ENCODE measurements at regions not wholly inside any gene's neighbourhood (a gene's known extent, or its start where the extent isn't known, plus 50 kb on each side); places are given as distances from the start of the nearest gene placed in this dataset.

DNA sequence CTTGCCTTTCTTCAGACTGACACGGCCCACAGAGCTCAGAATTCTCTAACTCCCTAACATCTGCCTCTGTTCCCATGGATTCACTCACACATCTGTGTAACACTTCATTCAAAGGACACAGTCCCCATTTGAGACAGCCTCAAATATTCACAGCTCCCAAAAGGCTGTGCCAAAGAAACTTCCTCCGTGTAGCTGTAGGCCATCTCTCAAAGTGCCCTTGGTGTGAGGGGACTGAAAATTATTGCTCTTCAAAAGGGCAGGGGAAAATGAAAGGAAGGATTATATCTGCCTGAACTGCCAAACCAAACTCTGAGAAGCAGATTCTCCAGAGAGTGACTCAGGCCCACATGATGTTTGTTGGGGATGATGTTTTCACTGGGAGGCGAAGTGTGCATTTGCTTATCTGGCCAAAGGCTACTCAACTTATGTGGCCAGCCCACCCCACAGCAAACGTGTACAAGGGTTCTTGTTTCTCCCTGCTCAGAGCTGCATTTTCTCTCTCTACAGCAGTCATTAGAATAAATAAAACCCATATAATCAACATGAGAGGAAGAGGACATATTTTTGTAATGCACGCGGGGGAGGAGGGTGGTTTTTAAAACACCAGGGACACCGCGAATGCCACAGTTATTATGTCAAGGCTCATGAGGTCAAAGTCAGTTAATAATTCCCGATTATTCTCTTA lies 302.4 kb upstream of the NFE2L3 start:
- TF ChIP-seq POLR2A (IDR thresholded peaks at IDR 0.05): no peak
- TF ChIP-seq, protein P1, sequence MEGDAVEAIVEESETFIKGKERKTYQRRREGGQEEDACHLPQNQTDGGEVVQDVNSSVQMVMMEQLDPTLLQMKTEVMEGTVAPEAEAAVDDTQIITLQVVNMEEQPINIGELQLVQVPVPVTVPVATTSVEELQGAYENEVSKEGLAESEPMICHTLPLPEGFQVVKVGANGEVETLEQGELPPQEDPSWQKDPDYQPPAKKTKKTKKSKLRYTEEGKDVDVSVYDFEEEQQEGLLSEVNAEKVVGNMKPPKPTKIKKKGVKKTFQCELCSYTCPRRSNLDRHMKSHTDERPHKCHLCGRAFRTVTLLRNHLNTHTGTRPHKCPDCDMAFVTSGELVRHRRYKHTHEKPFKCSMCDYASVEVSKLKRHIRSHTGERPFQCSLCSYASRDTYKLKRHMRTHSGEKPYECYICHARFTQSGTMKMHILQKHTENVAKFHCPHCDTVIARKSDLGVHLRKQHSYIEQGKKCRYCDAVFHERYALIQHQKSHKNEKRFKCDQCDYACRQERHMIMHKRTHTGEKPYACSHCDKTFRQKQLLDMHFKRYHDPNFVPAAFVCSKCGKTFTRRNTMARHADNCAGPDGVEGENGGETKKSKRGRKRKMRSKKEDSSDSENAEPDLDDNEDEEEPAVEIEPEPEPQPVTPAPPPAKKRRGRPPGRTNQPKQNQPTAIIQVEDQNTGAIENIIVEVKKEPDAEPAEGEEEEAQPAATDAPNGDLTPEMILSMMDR (IDR thresholded peaks at IDR 0.05): no peak
- Histone ChIP-seq H3K27me3 (peaks cover 14 to 33% of the 10 kb centered on the region in 2 donors), H3K36me3 (no peaks in the 10 kb centered on the region), H3K4me3 (no peak overlapping the region), H3K27ac (no peak overlapping the region), H3K4me1 (peaks cover 0 to 8% (median 0%) of the 10 kb centered on the region in 4 donors), H3K9me3 (no peaks in the 10 kb centered on the region)
- intact Hi-C loops (cut with DNase I): no loop called here
- 56% methylated on average over 8 of the region's 9 CpGs for WGBS (ENCODE audit: insufficient coverage, low coverage, low lambda C conversion rate, missing lambda C conversion rate)
- ATAC-seq (peak in 1 of 4 donors; percentile 41), DNase-seq (no peak)

DNA sequence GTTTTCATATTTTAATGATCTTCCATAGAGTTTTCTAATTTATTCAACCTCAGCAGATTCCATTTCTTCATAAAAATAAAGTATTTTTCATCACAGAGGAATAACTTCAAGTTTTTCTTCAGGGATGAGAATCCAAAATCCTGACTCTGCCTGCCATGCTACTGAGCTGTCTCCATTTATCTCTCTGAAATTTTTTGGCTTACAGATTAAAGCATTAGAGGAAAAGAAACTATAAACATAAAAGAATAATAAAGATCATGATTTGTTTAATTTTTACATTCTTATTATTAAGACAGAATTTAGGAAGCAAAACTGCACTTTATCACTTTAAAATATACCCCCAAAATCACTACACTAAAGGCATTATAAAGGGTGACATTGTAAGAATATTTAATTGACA lies 301.8 kb upstream of the NFE2L3 start:
- H3K27ac ChIP-seq: no peak overlapping the region
- intact Hi-C loops (cut with DNase I): no loop called here

DNA sequence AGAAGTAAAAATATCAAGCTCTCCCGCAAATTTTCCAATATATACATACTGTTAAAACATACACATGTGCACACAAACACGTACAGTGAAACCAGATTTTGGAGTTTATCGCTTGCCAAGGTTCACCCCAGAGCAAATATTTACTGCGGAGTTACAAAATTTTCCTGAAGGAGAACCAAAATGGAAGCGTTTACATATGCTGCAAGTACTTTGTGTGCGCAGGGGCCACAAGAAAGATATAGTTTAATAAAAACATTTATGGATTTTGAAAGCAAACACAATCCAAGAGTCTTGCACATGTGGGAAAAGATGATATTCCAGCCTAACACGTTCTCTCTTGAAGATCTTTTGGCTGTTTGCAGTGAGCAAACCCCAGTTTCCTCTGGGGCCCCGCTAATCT lies 301.3 kb upstream of the NFE2L3 start:
- no peak for DNase-seq
- WGBS (ENCODE audit: insufficient coverage, low coverage, low lambda C conversion rate, missing lambda C conversion rate): 60% methylated on average over 8 of the region's 8 CpGs
- H3K36me3 ChIP-seq: no peaks in the 10 kb centered on the region
- no peak for ATAC-seq
- no peak overlapping the region for H3K4me3 ChIP-seq
- intact Hi-C loops (cut with DNase I): no loop called here
- peaks cover 0 to 8% (median 0%) of the 10 kb centered on the region in 4 donors for H3K4me1 ChIP-seq
- no peaks in the 10 kb centered on the region for H3K9me3 ChIP-seq
- TF ChIP-seq, protein P1 (IDR thresholded peaks at IDR 0.05): no peak
- TF ChIP-seq POLR2A (IDR thresholded peaks at IDR 0.05): no peak
- H3K27ac ChIP-seq: no peak overlapping the region
- peaks cover 25 to 44% of the 10 kb centered on the region in 2 donors for H3K27me3 ChIP-seq

More for the DNA sequence above, 301.8 kb upstream of the NFE2L3 start:
- ATAC-seq (no peak), DNase-seq (no peak)
- Histone ChIP-seq H3K9me3 (no peaks in the 10 kb centered on the region), H3K36me3 (no peaks in the 10 kb centered on the region), H3K4me3 (no peak overlapping the region), H3K4me1 (peaks cover 0 to 8% (median 0%) of the 10 kb centered on the region in 4 donors), H3K27me3 (peaks cover 19 to 39% of the 10 kb centered on the region in 2 donors)
- TF ChIP-seq, protein P1 (IDR thresholded peaks at IDR 0.05): no peak
- no peak for TF ChIP-seq POLR2A (IDR thresholded peaks at IDR 0.05)

DNA sequence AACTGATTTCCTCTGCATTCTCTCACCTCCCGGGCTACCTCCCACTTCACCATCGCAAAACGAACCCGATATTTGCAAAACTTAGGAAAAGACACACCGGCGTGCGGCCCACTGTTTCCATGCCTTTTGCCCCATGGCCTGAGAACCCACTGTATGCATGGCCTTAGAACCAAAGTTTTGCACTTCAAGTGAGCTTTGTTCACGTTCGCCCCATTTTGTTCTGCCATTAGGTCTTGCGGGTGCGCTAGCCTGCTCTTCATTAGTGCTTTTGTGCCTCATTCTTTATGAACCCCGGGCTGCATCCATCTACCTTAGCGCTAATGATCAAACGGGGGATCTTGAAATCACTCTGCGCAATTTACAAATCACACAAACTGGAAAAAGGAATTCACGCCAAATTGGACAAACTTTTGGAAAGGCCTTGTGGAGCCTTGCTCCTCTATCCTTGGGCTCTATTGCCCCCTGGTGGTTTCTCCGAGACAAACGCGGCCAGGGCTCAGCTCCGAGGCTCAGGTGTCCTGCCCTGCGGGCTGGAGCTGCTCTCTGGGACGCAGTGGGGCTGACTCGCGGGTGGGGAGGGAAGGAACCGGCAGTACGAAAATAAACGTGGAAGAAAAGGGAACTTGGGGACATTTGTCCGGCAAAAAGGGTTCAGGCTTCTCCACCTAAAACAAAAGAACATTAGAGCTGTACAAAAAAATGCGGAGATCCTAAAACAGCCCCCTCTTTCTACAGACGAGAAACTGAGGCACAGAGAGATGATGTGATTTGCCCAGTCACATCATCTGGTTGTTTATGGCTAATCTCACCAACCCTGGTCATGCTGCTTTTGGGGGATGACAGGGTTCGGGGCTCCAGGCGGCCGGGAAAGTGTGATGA lies 300.4 kb upstream of the NFE2L3 start:
- no peaks in the 10 kb centered on the region for H3K36me3 ChIP-seq

More for the DNA sequence above, 300.4 kb upstream of the NFE2L3 start:
- DNase-seq (peak; percentile 77 to 85 (median 77)), ATAC-seq (peak; percentile 93 to 97 (median 95))
- Histone ChIP-seq H3K27me3 (peaks cover 33 to 53% of the 10 kb centered on the region in 2 donors), H3K4me1 (peaks cover 0 to 8% (median 0%) of the 10 kb centered on the region in 4 donors), H3K27ac (no peak overlapping the region), H3K9me3 (no peaks in the 10 kb centered on the region), H3K4me3 (no peak overlapping the region)
- 35% methylated on average over 29 of the region's 33 CpGs for WGBS (ENCODE audit: insufficient coverage, low coverage, low lambda C conversion rate, missing lambda C conversion rate)
- intact Hi-C loops (cut with DNase I): no loop called here
- TF ChIP-seq, protein P1 (IDR thresholded peaks at IDR 0.05): peak; percentile 71 to 87 (median 79)
- TF ChIP-seq POLR2A (IDR thresholded peaks at IDR 0.05): no peak
